ENCODE measurements at regions not wholly inside any gene's neighbourhood (a gene's known extent, or its start where the extent isn't known, plus 50 kb on each side); places are given as distances from the start of the nearest gene placed in this dataset.

- DNase-seq: no peak
- Histone ChIP-seq H3K9ac (no peak overlapping the region), H3K4me3 (ENCODE audit: low read depth in 2 of 2, low read length in 1 of 2) (no peak overlapping the region), H3F3A (replicated peaks; ENCODE audit: insufficient read depth) (no peaks in the 10 kb centered on the region), H3K36me3 (replicated peaks in 1 of 2; ENCODE audit: control insufficient read depth in 1 of 2, insufficient read depth in 2 of 2, low read length in 1 of 2) (no peaks in the 10 kb centered on the region), H3K27me3 (ENCODE audit: insufficient read depth) (no peaks in the 10 kb centered on the region), H3K79me2 (ENCODE audit: insufficient read depth) (no peaks in the 10 kb centered on the region), H3K27ac (ENCODE audit: low read depth in 2 of 2, low read length in 1 of 2) (no peak overlapping the region), H2AFZ (ENCODE audit: low read depth) (no peak overlapping the region), H3K4me2 (no peak overlapping the region), H3K9me2 (no peaks in the 10 kb centered on the region), H3K4me1 (ENCODE audit: control insufficient read depth in 1 of 2, insufficient read depth in 2 of 2, low read depth in 1 of 2, low read length in 1 of 2) (no peaks in the 10 kb centered on the region), H3K9me3 (no peaks in the 10 kb centered on the region), H4K20me1 (ENCODE audit: insufficient read depth) (no peaks in the 10 kb centered on the region)
- CTCF ChIA-PET: interaction anchor here (0.7 kb wide), 1 partner anchor 83 kb away, joined by 3 read pairs; no protein-coding TSS in a partner anchor
- TF ChIP-seq GABPA (IDR thresholded peaks at IDR 0.05; ENCODE audit: low read depth) (no peak), TCF12 (IDR thresholded peaks at IDR 0.05) (no peak), RCOR1 (IDR thresholded peaks at IDR 0.05; ENCODE audit: low read length) (no peak), POLR2AphosphoS5 (IDR thresholded peaks at IDR 0.05; ENCODE audit: low read depth, low read length) (no peak), CTCF (IDR thresholded peaks at IDR 0.05) (no peak), CHD2 (IDR thresholded peaks at IDR 0.05; ENCODE audit: low read length, partially characterized antibody) (no peak), MXI1 (IDR thresholded peaks at IDR 0.05; ENCODE audit: low read depth, low read length) (no peak), MAX (IDR thresholded peaks at IDR 0.05; ENCODE audit: low read depth) (no peak), ZBTB33 (IDR thresholded peaks at IDR 0.05; ENCODE audit: borderline replicate concordance, low read depth) (no peak), ELF1 (IDR thresholded peaks at IDR 0.05) (no peak), SIN3A (IDR thresholded peaks at IDR 0.05; ENCODE audit: borderline replicate concordance, low read depth, low read length) (no peak), YY1 (IDR thresholded peaks at IDR 0.05; ENCODE audit: low read depth) (no peak), RFX5 (IDR thresholded peaks at IDR 0.05; ENCODE audit: low read length) (no peak), NRF1 (IDR thresholded peaks at IDR 0.05; ENCODE audit: low read depth, low read length) (no peak), FOXJ3 (CRISPR knock-in tag; IDR thresholded peaks at IDR 0.05) (no peak), EZH2phosphoT487 (IDR thresholded peaks at IDR 0.05; ENCODE audit: borderline replicate concordance, low read depth) (no peak), EP300 (IDR thresholded peaks at IDR 0.05; ENCODE audit: borderline replicate concordance in 1 of 2, low read depth in 1 of 2, low read length in 1 of 2) (no peak), USF2 (IDR thresholded peaks at IDR 0.05; ENCODE audit: borderline replicate concordance, low read depth, low read length) (no peak), NFIC (IDR thresholded peaks at IDR 0.05; ENCODE audit: borderline replicate concordance) (no peak), RXRA (IDR thresholded peaks at IDR 0.05; ENCODE audit: borderline replicate concordance, low read depth) (no peak)
- POLR2A ChIA-PET: no interaction called here
- 0% methylated on average over 3 of the region's 3 CpGs for WGBS (ENCODE audit: low lambda C conversion rate)
These were observed 1076.7 kb downstream of the BCL11B start for GRCh38 chr14:98195256-98195655.

Measured in SK-N-SH (cell line).